HUES6 (cell line): ENCODE measurements at regions not wholly inside any gene's neighbourhood (a gene's known extent, or its start where the extent isn't known, plus 50 kb on each side); places are given as distances from the start of the nearest gene placed in this dataset.

Experiments
- H3K27ac ChIP-seq: 2 replicates; pipeline ENCODE4 v1.7.0; 2013; ENCODE audit warnings: low read depth, mild to moderate bottlenecking, low read length, inconsistent platforms
- H3K27me3 ChIP-seq: 2 replicates; pipeline ENCODE4 v1.6.1; 2013; ENCODE audit warnings: low read length; ENCODE audit not compliant: control insufficient read depth, insufficient read depth
- H3K36me3 ChIP-seq: 2 replicates; pipeline ENCODE4 v1.6.1; 2013; ENCODE audit warnings: low read length; ENCODE audit not compliant: control insufficient read depth, insufficient read depth
- H3K4me1 ChIP-seq: 2 replicates; pipeline ENCODE4 v1.6.1; 2013; ENCODE audit warnings: low read length; ENCODE audit not compliant: control insufficient read depth, insufficient read depth
- H3K4me3 ChIP-seq: 2 replicates; pipeline ENCODE4 v1.5.1; 2013; ENCODE audit warnings: low read depth, low read length
- H3K9ac ChIP-seq: one replicate; pipeline ENCODE4 v1.6.1; 2013; ENCODE audit warnings: mild to moderate bottlenecking, low read length
- H3K9me3 ChIP-seq: 2 replicates; pipeline ENCODE4 v1.6.1; 2013; ENCODE audit warnings: low read depth, low read length; ENCODE audit not compliant: control insufficient read depth, insufficient read depth

DNA sequence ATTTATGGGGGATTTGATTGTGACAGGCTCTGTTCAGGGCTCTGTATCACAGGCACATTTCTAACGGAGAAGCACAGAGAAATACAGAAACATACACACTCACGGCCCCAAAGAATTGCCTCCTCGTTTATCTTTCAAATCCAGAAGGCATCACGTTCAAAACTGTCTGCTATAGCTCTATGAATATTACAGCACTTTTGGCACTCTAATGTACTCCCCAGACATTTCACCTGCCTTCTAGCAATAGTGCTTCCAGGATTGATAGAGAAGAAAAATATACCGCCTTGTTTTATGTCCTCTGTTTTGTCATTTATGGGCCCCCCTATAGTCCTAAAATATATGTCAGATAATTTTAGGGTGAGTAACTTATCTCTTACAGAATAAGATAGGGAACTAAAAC lies 947.5 kb downstream of the ANKRD7 start:
- Histone ChIP-seq H3K9ac (no peak overlapping the region), H3K36me3 (no peaks in the 10 kb centered on the region), H3K27me3 (no peaks in the 10 kb centered on the region), H3K27ac (no peak overlapping the region), H3K9me3 (peaks cover 11% of the 10 kb centered on the region), H3K4me3 (no peak overlapping the region), H3K4me1 (peaks cover 3% of the 10 kb centered on the region)

DNA sequence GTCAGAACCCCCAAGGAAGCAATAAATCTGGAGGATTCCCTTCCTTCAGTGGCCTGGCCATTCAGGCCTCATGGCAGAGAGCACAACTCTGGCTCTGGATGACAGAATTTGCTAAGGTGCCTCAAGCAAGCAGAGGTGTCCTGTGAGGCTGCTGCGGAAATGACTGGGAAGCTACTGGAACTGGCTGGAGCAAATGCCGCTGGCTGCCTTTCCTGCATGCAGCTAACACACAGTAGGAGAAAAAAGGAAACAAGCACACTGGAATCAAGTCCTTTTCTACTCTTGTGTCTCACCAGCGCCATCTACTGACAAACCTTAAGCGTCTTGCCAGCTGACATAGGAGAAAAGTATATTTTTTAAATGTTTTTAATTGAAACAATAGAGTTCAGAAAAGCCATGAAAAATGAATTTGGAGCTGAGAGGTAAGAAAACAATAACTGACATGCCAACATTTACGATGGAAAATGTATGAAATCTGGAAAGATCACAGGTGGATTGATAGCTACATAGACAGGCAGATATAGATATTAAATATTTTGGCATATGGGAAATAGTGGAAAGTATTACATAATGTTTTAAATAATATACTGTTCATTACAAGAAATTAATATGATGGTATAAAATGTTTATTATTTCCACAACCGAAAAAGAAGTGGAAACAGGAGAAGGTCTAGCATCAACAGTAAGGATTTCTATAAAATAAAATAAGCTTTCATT lies 951.6 kb downstream of the ANKRD7 start:
- Histone ChIP-seq H3K4me3 (no peak overlapping the region), H3K9me3 (no peaks in the 10 kb centered on the region), H3K27me3 (no peaks in the 10 kb centered on the region), H3K36me3 (no peaks in the 10 kb centered on the region), H3K9ac (no peak overlapping the region), H3K4me1 (peaks cover 18% of the 10 kb centered on the region), H3K27ac (no peak overlapping the region)

DNA sequence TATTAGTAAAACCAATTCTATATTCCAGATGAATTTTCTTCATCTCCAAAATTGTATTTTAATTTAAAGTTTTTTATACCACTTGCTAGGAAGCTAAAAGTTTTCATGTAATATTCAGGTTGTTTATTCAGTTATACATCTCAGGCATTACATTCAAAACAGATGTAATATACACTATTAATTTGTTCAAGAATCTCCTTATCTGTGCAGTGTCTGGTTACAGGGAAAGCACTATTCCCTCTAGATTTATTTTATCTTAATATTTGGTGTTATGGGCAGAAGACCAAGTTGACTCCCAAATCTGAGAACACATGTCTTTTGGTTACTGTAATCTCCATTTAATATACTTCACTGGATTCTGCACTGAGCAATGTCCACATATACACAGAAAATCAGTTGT lies 953.4 kb downstream of the ANKRD7 start:
- no peaks in the 10 kb centered on the region for H3K36me3 ChIP-seq

DNA sequence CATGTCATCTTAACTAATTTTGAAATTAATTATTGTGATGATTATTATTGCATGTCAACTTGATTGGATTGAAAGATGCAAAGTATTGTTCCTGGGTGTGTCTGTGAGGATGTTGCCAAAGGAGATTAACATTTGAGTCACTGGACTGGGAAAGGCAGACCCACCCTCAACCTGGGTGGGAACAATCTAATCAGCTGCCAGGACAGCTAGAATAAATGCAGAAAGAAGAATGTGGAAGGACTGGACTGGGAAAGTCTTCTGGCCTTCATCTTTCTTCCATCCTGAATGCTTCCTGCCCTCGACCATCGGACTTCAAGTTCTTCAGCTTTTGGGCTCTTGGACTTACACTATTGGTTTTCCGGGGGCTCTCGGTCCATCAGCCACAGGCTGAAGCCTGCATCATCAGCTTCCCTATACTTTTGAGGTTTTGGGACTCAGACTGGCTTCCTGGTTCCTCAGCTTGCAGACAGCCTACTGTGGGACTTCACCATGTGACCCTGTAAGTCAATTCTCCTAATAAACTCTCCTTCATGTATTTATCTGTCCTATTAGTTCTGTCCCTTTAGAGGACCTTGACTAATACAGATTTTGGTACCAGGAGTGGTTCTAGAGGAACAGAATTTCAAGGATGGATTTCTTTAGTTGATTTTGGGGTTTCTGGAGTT lies 959.8 kb downstream of the ANKRD7 start:
- no peak overlapping the region for H3K4me3 ChIP-seq
- no peaks in the 10 kb centered on the region for H3K27me3 ChIP-seq
- peaks cover 4% of the 10 kb centered on the region; the same call in 1 of the 2 replicates for H3K4me1 ChIP-seq
- H3K27ac ChIP-seq: no peak overlapping the region
- H3K9ac ChIP-seq: no peak overlapping the region
- peaks cover 7% of the 10 kb centered on the region; the same call in 1 of the 2 replicates for H3K9me3 ChIP-seq
- H3K36me3 ChIP-seq: no peaks in the 10 kb centered on the region

More for the DNA sequence above, 953.4 kb downstream of the ANKRD7 start:
- no peak overlapping the region for H3K4me3 ChIP-seq
- no peaks in the 10 kb centered on the region for H3K27me3 ChIP-seq
- H3K9me3 ChIP-seq: no peaks in the 10 kb centered on the region
- peak overlapping the region; percentile 61; the same call in 1 of the 2 replicates for H3K27ac ChIP-seq
- peaks cover 21% of the 10 kb centered on the region for H3K4me1 ChIP-seq
- H3K9ac ChIP-seq: no peak overlapping the region

DNA sequence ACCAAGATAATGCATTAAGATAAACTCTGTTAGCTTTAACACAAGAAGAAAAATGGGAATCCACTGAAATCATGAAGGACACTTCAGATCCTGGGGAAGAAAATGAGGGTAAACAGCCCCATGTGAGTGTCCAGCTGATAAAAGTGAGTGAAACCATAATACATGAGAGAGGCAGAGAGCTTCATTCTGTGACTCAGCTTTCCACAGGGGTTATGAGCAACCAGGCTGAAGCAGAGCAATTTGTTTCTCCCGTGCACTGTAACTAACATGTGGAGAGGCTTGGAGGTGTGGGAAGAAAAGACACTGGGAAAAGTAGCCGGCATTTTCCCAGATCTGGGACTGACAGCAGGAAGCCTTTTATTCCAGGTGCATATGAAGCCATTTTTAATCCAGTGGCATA lies 971.7 kb downstream of the ANKRD7 start:
- H3K4me3 ChIP-seq: no peak overlapping the region
- no peaks in the 10 kb centered on the region for H3K36me3 ChIP-seq
- no peaks in the 10 kb centered on the region for H3K9me3 ChIP-seq
- H3K27me3 ChIP-seq: no peaks in the 10 kb centered on the region
- peaks cover 8% of the 10 kb centered on the region; the same call in 1 of the 2 replicates for H3K4me1 ChIP-seq
- no peak overlapping the region for H3K9ac ChIP-seq
- H3K27ac ChIP-seq: no peak overlapping the region

DNA sequence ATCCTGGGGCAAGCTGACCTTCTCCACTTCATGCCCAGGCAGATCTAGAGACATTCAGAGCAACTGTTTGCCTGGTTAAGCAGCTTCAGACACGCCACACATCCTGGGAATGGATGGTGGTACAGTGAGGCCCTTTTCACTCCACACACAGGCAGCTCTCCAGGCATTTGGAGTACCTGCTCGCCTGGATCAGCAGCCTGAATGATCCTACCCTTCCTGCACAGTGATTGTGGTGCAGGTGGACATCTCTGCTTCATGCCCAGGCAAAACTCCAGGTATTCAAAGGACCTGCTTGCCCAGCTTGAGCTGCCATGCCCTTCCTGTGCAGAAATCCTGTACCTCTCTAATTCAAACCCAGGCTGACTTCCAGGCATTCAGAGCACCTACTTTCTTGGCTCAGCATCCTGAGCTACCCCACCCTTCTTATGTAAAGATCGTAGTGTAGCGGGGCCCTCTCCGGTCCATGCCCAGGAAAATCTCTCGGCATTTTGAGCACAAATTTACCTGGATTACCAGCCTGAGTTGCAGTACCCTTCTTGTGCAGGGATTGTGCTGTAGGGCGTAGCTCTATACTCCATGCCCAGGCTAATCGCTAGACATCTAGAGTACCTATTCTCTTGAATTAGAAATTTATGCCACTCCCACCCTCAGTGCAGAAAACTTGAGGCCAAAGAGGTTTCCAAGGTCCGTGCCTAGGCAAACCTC lies 972.8 kb downstream of the ANKRD7 start:
- no peak overlapping the region for H3K9ac ChIP-seq
- H3K36me3 ChIP-seq: no peaks in the 10 kb centered on the region
- peaks cover 8% of the 10 kb centered on the region; the same call in 1 of the 2 replicates for H3K4me1 ChIP-seq
- no peaks in the 10 kb centered on the region for H3K9me3 ChIP-seq
- H3K27me3 ChIP-seq: no peaks in the 10 kb centered on the region
- H3K4me3 ChIP-seq: no peak overlapping the region
- H3K27ac ChIP-seq: no peak overlapping the region

DNA sequence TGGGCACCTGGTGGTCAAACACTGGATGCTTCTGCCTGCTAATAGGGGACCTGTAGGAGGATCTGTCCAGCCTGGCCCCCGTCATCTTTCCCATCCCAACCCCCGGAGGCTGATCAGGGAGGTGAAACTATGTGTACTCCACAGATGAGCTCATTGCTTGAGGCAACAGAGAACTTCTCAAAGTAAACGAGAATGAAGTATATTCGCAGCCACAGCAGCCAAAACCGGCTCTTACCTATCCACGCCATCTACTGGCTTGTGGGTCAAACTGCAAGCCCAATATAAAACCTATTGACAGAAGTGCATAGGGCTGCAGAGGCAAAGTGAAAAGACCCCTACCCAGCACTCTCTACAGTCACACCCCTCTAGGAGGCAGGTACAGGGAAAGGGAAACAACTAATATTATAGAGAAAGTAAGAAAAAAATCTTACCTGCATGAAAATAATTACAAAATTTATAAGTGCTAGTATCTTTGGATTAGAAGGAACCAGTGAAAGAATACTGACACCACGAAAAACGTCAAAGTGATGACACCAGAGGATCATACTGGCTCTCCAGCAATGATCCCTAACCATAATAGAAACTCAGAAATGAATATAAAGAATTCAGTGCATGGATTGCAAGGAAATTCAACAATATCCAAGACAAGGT lies 973.5 kb downstream of the ANKRD7 start:
- H3K27me3 ChIP-seq: no peaks in the 10 kb centered on the region
- H3K4me1 ChIP-seq: peaks cover 8% of the 10 kb centered on the region; the same call in 1 of the 2 replicates
- H3K27ac ChIP-seq: no peak overlapping the region
- no peaks in the 10 kb centered on the region for H3K9me3 ChIP-seq
- no peaks in the 10 kb centered on the region for H3K36me3 ChIP-seq
- no peak overlapping the region for H3K4me3 ChIP-seq
- no peak overlapping the region for H3K9ac ChIP-seq

DNA sequence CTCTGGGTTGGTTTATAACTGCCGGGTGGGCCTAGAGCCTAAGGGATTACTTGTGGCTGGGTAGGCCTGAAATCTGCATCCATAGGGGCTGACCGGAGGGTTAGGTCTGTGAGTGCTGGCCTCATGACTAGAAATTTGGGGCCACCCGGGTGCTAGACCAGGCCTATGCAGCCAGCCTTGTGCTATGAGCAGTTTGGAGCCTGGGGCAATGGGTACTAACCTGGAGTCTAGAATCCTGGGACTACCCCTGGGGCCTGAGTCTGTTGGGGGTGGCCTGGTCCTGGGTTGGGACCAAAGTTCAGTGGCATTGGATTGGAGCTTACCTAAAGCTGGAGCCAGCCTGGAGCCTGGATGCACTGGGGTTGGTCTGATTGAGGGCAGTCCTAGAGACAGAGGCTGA lies 995.2 kb downstream of the ANKRD7 start:
- no peaks in the 10 kb centered on the region for H3K4me1 ChIP-seq
- no peak overlapping the region for H3K9ac ChIP-seq
- H3K9me3 ChIP-seq: no peaks in the 10 kb centered on the region
- no peak overlapping the region for H3K4me3 ChIP-seq
- H3K36me3 ChIP-seq: no peaks in the 10 kb centered on the region
- no peak overlapping the region for H3K27ac ChIP-seq
- no peaks in the 10 kb centered on the region for H3K27me3 ChIP-seq

DNA sequence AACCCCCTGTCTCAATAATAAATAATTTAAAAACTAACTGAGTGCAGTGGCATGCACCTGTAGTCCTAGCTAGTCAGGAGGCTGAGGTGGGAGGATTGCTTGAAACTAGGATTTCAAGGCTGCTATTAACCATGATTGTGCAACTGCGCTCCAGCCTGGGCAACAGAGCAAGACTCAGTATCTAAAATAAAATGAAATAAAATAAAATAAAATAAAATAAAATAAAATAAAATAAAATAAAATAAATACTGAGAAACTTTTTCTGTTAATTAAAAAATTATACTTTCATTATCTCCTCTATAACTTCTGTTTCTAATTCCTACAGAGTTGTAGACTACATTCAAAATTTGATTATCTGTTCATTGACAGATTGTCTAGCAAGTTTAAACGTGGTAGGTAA lies 999.4 kb downstream of the ANKRD7 start:
- Histone ChIP-seq H3K27me3 (no peaks in the 10 kb centered on the region), H3K9ac (no peak overlapping the region), H3K4me3 (no peak overlapping the region), H3K27ac (no peak overlapping the region), H3K36me3 (no peaks in the 10 kb centered on the region), H3K4me1 (no peaks in the 10 kb centered on the region), H3K9me3 (no peaks in the 10 kb centered on the region)

DNA sequence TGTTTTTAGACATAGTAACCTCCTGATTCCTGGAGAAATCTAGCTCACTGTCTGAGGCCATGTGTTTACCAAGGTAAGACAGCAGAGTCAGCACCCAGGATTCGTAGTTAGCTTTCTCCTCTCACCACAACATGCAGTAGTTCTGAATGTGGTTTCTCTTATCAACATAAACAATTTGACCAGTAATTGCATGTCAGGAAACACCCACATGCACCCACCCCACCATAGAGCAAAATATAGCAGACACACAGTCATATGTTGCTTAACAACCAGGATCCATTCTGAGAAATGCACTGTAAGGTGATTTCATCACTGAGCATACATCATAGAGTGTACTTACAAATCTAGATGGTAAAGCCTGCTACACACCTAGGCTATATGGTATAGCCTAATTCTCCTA lies 1004.0 kb downstream of the ANKRD7 start:
- no peaks in the 10 kb centered on the region for H3K36me3 ChIP-seq
- no peaks in the 10 kb centered on the region for H3K27me3 ChIP-seq
- H3K4me3 ChIP-seq: no peak overlapping the region
- no peaks in the 10 kb centered on the region for H3K9me3 ChIP-seq
- no peaks in the 10 kb centered on the region for H3K4me1 ChIP-seq
- no peak overlapping the region for H3K9ac ChIP-seq
- no peak overlapping the region for H3K27ac ChIP-seq
